ENCODE measurements at regions not wholly inside any gene's neighbourhood (a gene's known extent, or its start where the extent isn't known, plus 50 kb on each side); places are given as distances from the start of the nearest gene placed in this dataset.

DNA sequence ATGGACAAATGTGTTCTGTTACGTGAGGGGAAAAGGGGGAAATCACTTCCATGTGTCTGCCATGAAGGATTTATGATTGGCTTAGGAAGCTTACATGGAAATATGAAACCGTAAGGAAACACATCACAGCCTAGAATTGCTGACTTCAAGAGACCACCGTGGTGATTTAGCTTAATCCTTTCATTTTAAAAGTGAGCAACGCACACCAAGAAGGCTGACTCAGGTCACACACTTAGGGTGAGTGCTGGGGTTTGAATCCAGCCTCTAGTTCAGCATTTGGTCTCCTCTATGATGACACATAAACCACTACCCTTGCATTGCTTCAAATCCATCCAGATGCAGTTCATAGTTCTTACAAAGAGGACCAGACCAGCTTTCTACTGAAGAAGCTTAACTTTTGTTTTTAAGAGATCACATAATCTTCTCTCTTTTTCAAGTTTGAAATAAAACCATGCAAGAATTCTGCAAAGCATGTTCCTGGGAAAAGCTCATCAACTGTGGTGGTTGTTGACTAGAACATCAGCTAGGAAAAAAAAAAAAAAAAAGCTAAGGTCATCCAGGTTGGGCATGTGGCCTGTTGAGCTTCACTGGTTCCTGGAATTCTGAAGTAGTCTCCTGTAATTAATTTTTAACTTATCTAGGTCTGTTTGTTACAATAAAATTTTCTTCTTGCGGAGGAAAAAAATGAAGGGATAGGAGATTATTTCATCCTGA lies 60.2 kb upstream of the KL start:
- CTCF ChIA-PET, result no interaction called here
- Histone ChIP-seq H3K4me2 (no peak overlapping the region), H3K4me1 (no peaks in the 10 kb centered on the region), H3K4me3 (no peak overlapping the region), H3K9me3 (no peaks in the 10 kb centered on the region), H3K27ac (no peak overlapping the region)
- TF ChIP-seq, protein P1, sequence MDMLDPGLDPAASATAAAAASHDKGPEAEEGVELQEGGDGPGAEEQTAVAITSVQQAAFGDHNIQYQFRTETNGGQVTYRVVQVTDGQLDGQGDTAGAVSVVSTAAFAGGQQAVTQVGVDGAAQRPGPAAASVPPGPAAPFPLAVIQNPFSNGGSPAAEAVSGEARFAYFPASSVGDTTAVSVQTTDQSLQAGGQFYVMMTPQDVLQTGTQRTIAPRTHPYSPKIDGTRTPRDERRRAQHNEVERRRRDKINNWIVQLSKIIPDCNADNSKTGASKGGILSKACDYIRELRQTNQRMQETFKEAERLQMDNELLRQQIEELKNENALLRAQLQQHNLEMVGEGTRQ (IDR thresholded peaks at IDR 0.05), result no peak
- TF ChIP-seq HEYL (CRISPR knock-in tag; IDR thresholded peaks at IDR 0.05), result no peak
- no peak for TF ChIP-seq FOSB (CRISPR knock-in tag; IDR thresholded peaks at IDR 0.05)
- no peak for TF ChIP-seq RFX5 (IDR thresholded peaks at IDR 0.05)
- TF ChIP-seq SREBF2 (IDR thresholded peaks at IDR 0.05), result no peak
- TF ChIP-seq ZFP36 (IDR thresholded peaks at IDR 0.05; ENCODE audit: borderline replicate concordance, partially characterized antibody), result no peak
- no peak for TF ChIP-seq CBX8 (IDR thresholded peaks at IDR 0.05)
- TF ChIP-seq MYC (IDR thresholded peaks at IDR 0.05; ENCODE audit: borderline replicate concordance, low read length), result no peak
- TF ChIP-seq EHMT2 (IDR thresholded peaks at IDR 0.05; ENCODE audit: low read depth), result no peak
- TF ChIP-seq POLR2A (IDR thresholded peaks at IDR 0.05; ENCODE audit: low read length), result no peak
- ATAC-seq, result no peak
- WGBS (ENCODE audit: missing lambda C conversion rate), result 69% methylated on average over 5 of the region's 5 CpGs
- DNase-seq (ENCODE audit: low read depth in 1 of 2, low spot score in 1 of 2), result no peak
- POLR2A ChIA-PET, result no interaction called here
- no peak for FAIRE-seq

DNA sequence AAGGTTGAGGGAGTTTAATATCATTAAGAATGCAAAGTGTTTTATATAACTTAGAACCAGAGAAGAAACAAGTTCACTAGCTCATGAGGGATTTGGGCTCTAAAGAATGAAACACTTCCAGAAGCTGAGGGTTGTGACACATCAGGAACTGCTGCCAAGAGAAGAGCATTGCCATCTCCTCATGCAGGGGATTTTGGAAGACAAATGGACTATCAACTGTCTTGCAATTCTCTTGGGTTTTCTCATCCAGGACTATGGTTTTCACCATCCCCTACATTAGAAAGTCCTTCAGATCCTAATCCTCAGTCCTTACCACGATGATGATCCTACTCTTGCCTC lies 59.7 kb upstream of the KL start:
- no peak for DNase-seq (ENCODE audit: low read depth in 1 of 2, low spot score in 1 of 2)
- Histone ChIP-seq H3K4me2 (no peak overlapping the region), H3K4me3 (no peak overlapping the region), H3K9me3 (no peaks in the 10 kb centered on the region), H3K4me1 (no peaks in the 10 kb centered on the region), H3K27ac (no peak overlapping the region)
- ATAC-seq, result no peak
- POLR2A ChIA-PET, result no interaction called here
- TF ChIP-seq RAD21 (conservative IDR thresholded peaks at IDR 0.05 in 1 of 2, IDR thresholded peaks at IDR 0.05 in 1 of 2), result no peak
- no peak for TF ChIP-seq ZSCAN20 (CRISPR knock-in tag; IDR thresholded peaks at IDR 0.05)
- TF ChIP-seq ZC3H11A (IDR thresholded peaks at IDR 0.05), result no peak
- no peak for TF ChIP-seq RNF2 (IDR thresholded peaks at IDR 0.05; ENCODE audit: borderline replicate concordance, low read depth)
- TF ChIP-seq HDAC2 (IDR thresholded peaks at IDR 0.05), result no peak
- TF ChIP-seq, protein P2, sequence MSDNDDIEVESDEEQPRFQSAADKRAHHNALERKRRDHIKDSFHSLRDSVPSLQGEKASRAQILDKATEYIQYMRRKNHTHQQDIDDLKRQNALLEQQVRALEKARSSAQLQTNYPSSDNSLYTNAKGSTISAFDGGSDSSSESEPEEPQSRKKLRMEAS (IDR thresholded peaks at IDR 0.05), result no peak
- TF ChIP-seq MAFK (IDR thresholded peaks at IDR 0.05; ENCODE audit: partially characterized antibody), result no peak
- TF ChIP-seq ESRRA (IDR thresholded peaks at IDR 0.05; ENCODE audit: borderline replicate concordance, low read length), result no peak
- no peak for TF ChIP-seq TP53 (CRISPR knock-in tag; IDR thresholded peaks at IDR 0.05)
- TF ChIP-seq, protein P1 (IDR thresholded peaks at IDR 0.05), result no peak
- no peak for TF ChIP-seq CHD4 (IDR thresholded peaks at IDR 0.05; ENCODE audit: borderline replicate concordance)
- TF ChIP-seq EHF (CRISPR knock-in tag; IDR thresholded peaks at IDR 0.05), result no peak
- TF ChIP-seq POLR2AphosphoS2 (conservative IDR thresholded peaks at IDR 0.05; ENCODE audit: low read length), result no peak
- TF ChIP-seq ATOH8 (CRISPR knock-in tag; IDR thresholded peaks at IDR 0.05; ENCODE audit: low read depth), result no peak
- TF ChIP-seq ZNF302 (CRISPR knock-in tag; IDR thresholded peaks at IDR 0.05), result no peak
- TF ChIP-seq MAZ (IDR thresholded peaks at IDR 0.05; ENCODE audit: borderline replicate concordance, low read depth, low read length), result no peak
- no peak for TF ChIP-seq ZFP36 (IDR thresholded peaks at IDR 0.05; ENCODE audit: borderline replicate concordance, partially characterized antibody)
- no peak for TF ChIP-seq RCOR1 (IDR thresholded peaks at IDR 0.05; ENCODE audit: low read depth, low read length)
- TF ChIP-seq RFX5 (IDR thresholded peaks at IDR 0.05), result no peak
- TF ChIP-seq PHF8 (IDR thresholded peaks at IDR 0.05; ENCODE audit: borderline replicate concordance, low read depth), result no peak
- no peak for FAIRE-seq
- 0% methylated on average over 1 of the region's 1 CpG for WGBS (ENCODE audit: missing lambda C conversion rate)
- CTCF ChIA-PET, result no interaction called here
